Retinal pigment epithelial cell (primary cell): ENCODE measurements at regions not wholly inside any gene's neighbourhood (a gene's known extent, or its start where the extent isn't known, plus 50 kb on each side); places are given as distances from the start of the nearest gene placed in this dataset.

ENCODE experiments used
- DNase-seq: peaks from one replicate; pipeline ENCODE4 v3.0.0-alpha.2; 2010; ENCODE audit warnings: low read depth
- H3K4me3 ChIP-seq: 2 replicates; pipeline ENCODE4 v1.5.1; 2011; ENCODE audit warnings: mild to moderate bottlenecking, low read length, control low read depth, moderate library complexity
- TF ChIP-seq, protein P1 (sequence below): conservative IDR thresholded peaks from 2 replicates; pipeline ENCODE4 v1.5.1; 2011; ENCODE audit warnings: low read depth, low read length, control low read depth, inconsistent platforms

DNA sequence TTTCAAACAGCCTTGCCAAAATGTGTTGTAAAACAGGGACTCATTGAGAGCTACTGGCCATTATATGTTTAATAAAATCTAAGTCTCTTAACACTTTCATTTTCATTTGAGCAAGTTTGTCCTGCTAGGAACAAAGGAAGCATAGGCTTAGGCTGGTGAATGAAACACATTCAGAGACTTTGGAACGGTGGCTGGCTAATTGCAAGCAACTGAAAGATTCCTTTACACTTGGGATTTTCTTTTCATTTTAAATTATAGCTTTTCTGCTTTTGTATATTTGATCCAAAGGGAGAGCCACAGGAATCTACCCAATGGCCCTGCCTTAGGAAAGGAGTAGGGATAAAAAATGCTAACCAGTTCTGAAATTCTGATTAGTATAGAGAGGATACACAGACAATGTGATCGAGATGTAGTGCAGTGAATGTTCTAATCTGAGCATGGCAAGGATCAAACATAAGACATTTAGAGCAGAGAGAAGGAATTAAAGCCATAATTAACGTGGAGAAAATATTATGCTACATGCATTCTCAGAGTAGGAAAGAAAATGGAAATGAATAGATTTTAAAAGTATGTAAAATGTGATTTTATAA, 911.4 kb upstream of the SLC39A10 start:
- TF ChIP-seq, protein P1, sequence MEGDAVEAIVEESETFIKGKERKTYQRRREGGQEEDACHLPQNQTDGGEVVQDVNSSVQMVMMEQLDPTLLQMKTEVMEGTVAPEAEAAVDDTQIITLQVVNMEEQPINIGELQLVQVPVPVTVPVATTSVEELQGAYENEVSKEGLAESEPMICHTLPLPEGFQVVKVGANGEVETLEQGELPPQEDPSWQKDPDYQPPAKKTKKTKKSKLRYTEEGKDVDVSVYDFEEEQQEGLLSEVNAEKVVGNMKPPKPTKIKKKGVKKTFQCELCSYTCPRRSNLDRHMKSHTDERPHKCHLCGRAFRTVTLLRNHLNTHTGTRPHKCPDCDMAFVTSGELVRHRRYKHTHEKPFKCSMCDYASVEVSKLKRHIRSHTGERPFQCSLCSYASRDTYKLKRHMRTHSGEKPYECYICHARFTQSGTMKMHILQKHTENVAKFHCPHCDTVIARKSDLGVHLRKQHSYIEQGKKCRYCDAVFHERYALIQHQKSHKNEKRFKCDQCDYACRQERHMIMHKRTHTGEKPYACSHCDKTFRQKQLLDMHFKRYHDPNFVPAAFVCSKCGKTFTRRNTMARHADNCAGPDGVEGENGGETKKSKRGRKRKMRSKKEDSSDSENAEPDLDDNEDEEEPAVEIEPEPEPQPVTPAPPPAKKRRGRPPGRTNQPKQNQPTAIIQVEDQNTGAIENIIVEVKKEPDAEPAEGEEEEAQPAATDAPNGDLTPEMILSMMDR: no peak
- no peak overlapping the region for H3K4me3 ChIP-seq

DNA sequence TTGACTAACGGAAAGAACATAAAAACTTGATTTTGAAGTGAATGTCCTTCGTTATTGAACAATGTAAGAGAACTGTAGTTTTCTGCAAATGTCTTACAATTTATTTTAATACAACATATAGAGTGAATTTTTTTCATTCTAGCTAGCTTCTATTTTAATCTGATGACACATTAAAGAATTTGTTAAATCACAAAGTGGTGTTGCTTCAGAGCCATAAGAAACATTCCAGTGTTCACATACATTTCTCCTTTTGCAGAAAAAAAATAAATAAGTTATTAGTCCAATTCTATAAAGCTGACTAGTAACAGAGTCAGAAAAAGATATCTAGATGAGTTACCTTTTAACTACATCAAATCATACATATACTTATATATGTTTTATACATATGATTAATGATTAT, 914.3 kb upstream of the SLC39A10 start:
- TF ChIP-seq, protein P1: no peak
- no peak overlapping the region for H3K4me3 ChIP-seq
- no peak for DNase-seq

More for the DNA sequence above, 911.4 kb upstream of the SLC39A10 start:
- DNase-seq: no peak

DNA sequence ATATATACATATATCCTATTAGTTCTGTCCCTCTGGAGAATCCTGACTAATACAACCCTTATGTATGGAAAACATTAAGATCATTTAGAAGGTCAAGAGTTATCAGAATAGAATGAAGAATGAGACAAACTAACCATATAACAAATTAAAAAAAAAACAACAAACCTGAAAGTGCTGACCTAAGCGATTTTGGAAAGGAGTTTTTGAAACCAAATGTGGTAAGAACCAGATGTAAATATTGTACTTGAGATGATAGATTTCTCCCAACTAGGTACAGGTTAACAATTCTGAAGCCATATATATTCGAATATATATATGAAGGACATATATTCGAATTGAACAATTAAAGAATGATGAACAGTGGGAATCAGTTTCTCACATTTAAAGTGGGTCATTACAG, 917.8 kb upstream of the SLC39A10 start:
- no peak overlapping the region for H3K4me3 ChIP-seq
- DNase-seq: no peak
- TF ChIP-seq, protein P1: no peak

DNA sequence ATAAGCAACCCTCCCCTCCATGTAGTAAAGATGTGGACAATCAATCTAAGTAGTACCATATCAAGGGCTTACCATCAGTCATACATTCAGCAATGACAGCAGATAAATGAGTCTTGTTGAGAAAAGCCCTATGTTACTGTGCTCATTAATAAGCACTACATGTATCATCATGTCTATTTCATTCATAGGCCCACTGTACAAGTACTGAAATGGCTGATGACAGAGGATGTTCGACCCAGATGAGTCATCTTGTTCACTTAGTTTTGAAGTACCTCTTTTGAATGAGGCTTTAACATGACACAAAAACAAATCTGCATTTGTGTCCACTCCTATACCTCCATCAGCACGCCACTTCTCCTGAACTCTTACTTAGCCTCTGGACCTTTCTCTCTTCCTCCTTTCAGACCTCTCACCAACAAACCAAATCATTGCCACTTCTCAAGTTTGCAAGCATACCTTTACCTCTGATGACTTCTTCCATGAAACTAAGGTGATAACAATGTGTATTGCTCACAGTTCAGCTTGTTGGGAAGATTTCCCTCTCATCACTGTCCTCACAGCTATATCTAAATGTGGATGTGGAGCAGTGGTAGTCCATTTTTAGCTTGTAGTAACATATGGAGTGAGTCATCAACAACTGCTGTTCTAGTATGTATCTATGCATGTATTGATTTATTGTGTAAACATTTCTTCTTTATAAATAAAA, 921.0 kb upstream of the SLC39A10 start:
- TF ChIP-seq, protein P1: no peak
- no peak overlapping the region for H3K4me3 ChIP-seq
- no peak for DNase-seq

DNA sequence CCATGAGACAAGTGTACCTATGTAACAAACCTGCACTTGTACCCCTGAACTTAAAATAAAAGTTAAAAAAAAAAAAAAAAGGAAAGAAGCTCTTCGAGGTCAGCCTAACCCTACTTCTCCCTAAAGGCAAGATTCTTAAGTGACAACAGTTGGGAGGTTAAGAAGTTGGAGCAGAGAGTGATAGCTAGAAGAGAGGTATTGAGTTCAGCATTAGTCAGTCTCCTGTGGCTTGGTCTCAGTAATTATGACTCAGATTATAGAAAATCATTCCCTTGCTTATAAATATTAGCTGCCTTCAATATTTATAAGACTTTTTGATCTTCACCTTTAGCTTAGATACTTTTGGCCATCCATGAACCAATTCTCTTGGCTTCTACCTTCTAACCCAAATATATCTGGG, 926.8 kb upstream of the SLC39A10 start:
- TF ChIP-seq, protein P1: no peak
- H3K4me3 ChIP-seq: no peak overlapping the region
- no peak for DNase-seq

DNA sequence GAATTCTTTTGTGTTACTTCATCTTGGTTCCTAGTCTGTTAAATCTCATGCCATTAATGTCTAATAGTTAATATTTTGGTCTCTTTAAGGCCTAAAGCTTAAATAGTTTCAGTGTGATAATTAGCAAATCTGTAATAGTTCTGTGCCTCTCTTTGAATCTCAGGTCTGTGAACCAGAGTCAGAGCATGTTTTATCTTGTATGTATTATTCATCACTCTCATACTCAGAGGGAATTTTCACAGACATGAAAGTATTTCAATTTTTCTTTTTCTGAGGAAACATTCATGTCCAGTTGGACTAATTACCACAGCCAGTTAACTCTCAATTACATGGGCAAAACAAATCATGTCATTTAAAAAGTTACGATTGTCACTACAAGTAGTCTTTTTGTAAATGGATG, 931.9 kb upstream of the SLC39A10 start:
- TF ChIP-seq, protein P1: no peak
- DNase-seq: no peak

DNA sequence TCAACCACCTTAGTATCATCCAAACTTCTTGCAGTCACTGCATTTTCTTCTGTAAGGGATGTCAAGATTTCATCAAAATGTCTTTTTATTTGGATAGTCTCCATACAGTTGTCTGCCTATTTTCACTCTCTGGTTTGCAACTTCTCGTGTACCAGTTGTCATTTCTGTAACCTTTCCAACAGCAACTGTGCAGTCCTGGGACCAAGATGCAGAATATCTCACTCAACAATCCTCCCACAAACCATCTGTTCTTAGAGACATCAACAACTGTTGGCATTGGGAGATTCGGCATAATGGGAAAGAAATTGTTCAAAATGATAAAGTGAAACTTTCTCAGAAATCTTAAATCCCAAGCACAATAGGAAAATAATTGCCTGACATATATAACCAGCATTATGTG, 933.6 kb upstream of the SLC39A10 start:
- DNase-seq: no peak
- TF ChIP-seq, protein P1: no peak
- H3K4me3 ChIP-seq: no peak overlapping the region

More for the DNA sequence above, 931.9 kb upstream of the SLC39A10 start:
- no peak overlapping the region for H3K4me3 ChIP-seq
